ENCODE measurements at regions not wholly inside any gene's neighbourhood (a gene's known extent, or its start where the extent isn't known, plus 50 kb on each side); places are given as distances from the start of the nearest gene placed in this dataset.

GRCh38 chr3:177589041-177589650 is 391.9 kb upstream of the TBL1XR1 start:
- no peak for DNase-seq

- no peak for DNase-seq
These were observed 392.7 kb upstream of the TBL1XR1 start for GRCh38 chr3:177589911-177590381.

GRCh38 chr3:177590826-177591225 is 393.5 kb upstream of the TBL1XR1 start:
- DNase-seq: no peak

- DNase-seq: peak; percentile 51
These were observed 394.1 kb upstream of the TBL1XR1 start for GRCh38 chr3:177591379-177591778.

- DNase-seq: no peak
These were observed 396.8 kb upstream of the TBL1XR1 start for GRCh38 chr3:177594096-177594495.

- DNase-seq: no peak
These were observed 398.4 kb upstream of the TBL1XR1 start for GRCh38 chr3:177595530-177596188.

GRCh38 chr3:177596248-177596815 is 399.1 kb upstream of the TBL1XR1 start:
- DNase-seq: no peak

GRCh38 chr3:177596816-177597271 is 399.6 kb upstream of the TBL1XR1 start:
- DNase-seq: no peak

GRCh38 chr3:177597311-177598096 is 400.2 kb upstream of the TBL1XR1 start:
- DNase-seq: peak; percentile 73

GRCh38 chr3:177598097-177598833 is 401.0 kb upstream of the TBL1XR1 start:
- DNase-seq: no peak

- no peak for DNase-seq
These were observed 402.0 kb upstream of the TBL1XR1 start for GRCh38 chr3:177599326-177599725.

- no peak for DNase-seq
These were observed 402.6 kb upstream of the TBL1XR1 start for GRCh38 chr3:177599837-177600236.

- DNase-seq: no peak
These were observed 403.1 kb upstream of the TBL1XR1 start for GRCh38 chr3:177600411-177600810.

GRCh38 chr3:177601152-177601551 is 403.9 kb upstream of the TBL1XR1 start:
- DNase-seq: peak; percentile 15

- peak; percentile 20 for DNase-seq
These were observed 405.4 kb upstream of the TBL1XR1 start for GRCh38 chr3:177602601-177603147.

GRCh38 chr3:177603148-177603603 is 405.9 kb upstream of the TBL1XR1 start:
- DNase-seq: peak; percentile 55

GRCh38 chr3:177604181-177604580 is 406.9 kb upstream of the TBL1XR1 start:
- no peak for DNase-seq

- peak; percentile 22 for DNase-seq
These were observed 409.6 kb upstream of the TBL1XR1 start for GRCh38 chr3:177606891-177607290.

- DNase-seq: no peak
These were observed 410.3 kb upstream of the TBL1XR1 start for GRCh38 chr3:177607589-177607988.

- DNase-seq: no peak
These were observed 411.2 kb upstream of the TBL1XR1 start for GRCh38 chr3:177608443-177608842.

- DNase-seq: no peak
These were observed 412.3 kb upstream of the TBL1XR1 start for GRCh38 chr3:177609613-177610012.

GRCh38 chr3:177610262-177610661 is 413.0 kb upstream of the TBL1XR1 start:
- DNase-seq: no peak

Data from hematopoietic multipotent progenitor cell treated with erythropoietin and hydrocortisone succinate and interleukin-3 and kit ligand, for 4 days (in vitro differentiated cells).